HG03521 (cell line): ENCODE measurements at regions not wholly inside any gene's neighbourhood (a gene's known extent, or its start where the extent isn't known, plus 50 kb on each side); places are given as distances from the start of the nearest gene placed in this dataset.

Experiments
- ATAC-seq: cut with Tn5 transposase; IDR thresholded peaks from one replicate; pipeline ENCODE4 v1.9.1; 2021; ENCODE audit warnings: mild to moderate bottlenecking, moderate library complexity; ENCODE audit not compliant: unreplicated experiment

DNA sequence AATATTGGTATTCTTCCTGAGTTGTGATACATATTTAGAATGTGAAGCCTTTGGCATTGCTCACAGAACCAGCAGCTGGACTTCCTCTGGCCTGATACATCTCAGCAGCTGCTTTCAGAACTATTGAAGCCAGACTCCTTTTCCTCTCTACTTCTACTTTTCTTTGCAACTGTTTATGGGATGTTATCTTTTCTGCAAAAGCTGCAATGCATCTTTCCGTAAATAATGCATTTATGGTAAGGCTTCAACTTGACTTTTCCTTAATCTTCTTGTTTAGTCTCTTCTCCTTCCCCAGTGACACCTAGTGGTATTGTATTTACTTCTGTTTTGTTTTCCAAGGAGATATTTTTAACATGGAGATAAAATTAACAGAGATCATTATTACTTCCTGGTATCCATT, 1548.7 kb downstream of the PCDH7 start:
- ATAC-seq, result no peak

DNA sequence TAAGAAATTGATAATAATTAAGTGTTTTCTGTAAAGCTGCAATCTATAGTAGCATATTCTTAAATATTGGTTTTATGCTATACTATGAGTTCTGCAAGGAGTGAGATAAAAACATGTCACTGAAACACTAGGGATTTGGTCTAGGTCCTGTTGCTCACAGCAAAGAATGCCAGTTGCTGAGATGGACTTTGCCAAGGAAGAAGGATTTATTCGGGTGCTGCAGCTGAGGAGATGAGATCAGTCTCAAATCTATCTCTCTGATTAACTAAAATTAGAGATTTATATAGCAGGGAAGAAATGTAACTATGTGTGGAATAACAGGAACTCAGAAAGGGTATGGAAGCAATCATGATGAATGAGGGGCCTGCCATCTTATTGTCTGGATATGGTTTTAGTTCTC, 1569.9 kb downstream of the PCDH7 start:
- ATAC-seq, result no peak

DNA sequence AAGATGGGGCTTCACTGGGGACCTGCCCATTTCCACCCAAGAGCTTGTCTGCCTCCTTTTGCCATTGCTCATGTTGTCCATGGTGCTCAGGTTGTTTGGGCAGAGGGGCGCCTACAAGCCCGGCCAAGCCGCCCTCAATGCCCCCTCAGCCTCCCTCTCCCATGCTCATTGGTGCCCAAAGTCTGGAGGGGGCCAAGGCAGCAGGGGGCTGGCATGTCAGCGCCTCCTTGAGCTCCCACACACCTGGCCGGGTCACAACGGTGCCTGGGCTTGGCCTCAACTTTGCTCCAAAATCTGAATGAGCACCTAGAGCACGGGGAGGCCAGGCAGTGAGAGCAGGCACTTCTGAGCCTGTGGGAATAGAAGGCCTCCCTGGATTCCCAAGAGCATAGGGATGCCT, 1598.8 kb downstream of the PCDH7 start:
- no peak for ATAC-seq

- no peak for ATAC-seq
These were observed 1601.3 kb downstream of the PCDH7 start for GRCh38 chr4:32321421-32321820.

DNA sequence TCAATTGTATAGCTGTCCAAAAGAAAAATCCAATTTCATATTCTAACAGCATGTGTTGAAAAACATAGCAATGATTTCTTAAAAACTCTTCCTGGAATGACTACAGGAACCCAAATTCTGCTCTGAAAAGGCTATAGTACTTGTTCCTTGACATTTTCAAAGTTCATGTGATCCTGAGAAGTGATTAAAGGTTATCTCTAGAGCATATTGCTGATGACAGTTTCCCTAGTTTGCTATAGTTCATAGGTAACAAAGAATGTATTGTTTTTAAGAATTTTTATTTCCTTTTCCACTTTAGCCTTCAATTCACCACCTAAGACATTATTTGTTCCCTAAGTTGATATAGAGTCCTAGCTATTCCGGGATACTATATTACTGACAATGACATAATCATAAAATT, 1614.6 kb downstream of the PCDH7 start:
- ATAC-seq, result no peak

GRCh38 chr4:32337403-32337802, 1617.2 kb downstream of the PCDH7 start:
- no peak for ATAC-seq

DNA sequence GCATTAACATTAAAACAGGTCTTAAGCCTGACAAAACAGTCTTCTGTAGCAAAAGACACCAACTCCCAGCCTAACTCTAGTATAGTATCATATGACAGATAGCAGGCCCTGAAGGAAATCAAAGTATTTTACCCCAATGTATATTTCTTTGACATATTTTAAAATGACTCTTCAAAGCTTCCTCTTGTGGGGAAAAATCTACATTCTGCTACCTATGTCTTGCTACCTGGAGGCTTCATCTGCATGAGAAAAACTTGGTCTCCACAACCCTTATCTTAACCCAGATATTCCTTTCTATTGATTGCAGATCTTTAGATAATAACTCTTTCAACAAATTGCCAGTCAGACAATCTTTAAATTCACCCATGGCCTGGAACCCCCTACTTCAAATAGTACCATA, 1620.4 kb downstream of the PCDH7 start:
- ATAC-seq, result no peak

DNA sequence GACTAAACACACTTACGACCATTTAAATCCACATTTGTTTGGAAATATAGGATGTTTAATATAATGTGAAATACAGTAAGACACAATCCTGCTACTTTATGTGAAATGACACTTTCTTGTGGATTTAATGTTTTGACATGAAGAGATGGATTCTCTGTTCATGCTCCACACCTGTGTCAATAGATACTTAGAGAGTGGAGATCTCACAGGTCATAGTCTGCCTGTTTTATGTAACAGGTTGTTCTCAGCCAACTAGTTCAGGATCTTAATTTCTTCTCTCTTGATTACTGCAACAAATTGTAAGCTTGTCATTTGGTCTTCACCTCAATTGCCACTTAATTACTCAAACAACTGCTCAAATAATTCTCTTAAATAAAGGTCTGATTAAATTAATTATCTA, 1621.2 kb downstream of the PCDH7 start:
- no peak for ATAC-seq

DNA sequence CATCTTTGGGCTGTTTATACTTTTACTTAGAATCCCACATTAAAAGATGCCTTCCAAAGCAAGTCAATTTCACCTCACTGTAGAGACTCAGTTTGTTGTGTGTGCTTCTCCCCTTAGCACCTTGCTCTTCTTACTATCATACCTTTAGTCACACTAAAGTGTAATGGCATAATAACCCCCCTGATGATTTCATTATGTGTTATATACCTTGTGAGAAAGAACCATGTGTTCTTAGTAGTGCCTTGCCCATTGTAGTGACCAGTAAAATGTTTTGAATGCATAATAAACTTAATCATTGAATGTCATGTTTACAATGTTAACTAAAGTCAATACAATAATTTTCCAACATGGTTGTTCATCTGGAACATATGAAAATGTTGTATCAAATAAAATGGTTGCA, 1621.9 kb downstream of the PCDH7 start:
- ATAC-seq, result no peak

GRCh38 chr4:32349026-32349425, 1628.9 kb downstream of the PCDH7 start:
- ATAC-seq, result no peak

GRCh38 chr4:32374206-32374605, 1654.0 kb downstream of the PCDH7 start:
- no peak for ATAC-seq

- no peak for ATAC-seq
These were observed 1673.6 kb downstream of the PCDH7 start for GRCh38 chr4:32393806-32394205.

GRCh38 chr4:32394255-32394654, 1674.1 kb downstream of the PCDH7 start:
- no peak for ATAC-seq

DNA sequence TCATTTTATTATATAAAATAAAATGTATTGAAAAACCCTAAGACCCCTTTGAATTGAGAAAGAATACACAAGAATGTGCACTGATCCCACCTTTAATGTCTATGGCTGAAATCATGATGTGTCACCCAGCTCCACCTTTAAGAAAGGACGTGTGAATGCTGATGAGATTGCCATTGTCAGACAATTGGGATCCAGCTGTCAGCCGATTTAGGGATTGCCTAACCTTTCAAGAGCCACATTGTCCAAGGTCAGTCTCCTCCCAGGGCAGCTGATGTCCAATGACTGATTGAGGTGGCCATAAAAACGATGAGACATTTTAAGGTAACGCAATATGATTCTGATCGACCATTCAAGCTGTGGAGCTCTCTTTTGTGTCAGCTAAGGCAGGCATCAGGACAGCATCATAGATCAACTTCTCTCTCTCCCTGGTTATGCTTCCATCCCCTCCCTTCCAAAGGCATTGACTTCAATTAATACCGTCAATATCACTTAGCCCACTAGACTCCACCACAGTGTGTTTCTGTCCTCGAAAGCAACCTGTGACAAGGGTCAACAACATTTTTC, 1676.4 kb downstream of the PCDH7 start:
- no peak for ATAC-seq

DNA sequence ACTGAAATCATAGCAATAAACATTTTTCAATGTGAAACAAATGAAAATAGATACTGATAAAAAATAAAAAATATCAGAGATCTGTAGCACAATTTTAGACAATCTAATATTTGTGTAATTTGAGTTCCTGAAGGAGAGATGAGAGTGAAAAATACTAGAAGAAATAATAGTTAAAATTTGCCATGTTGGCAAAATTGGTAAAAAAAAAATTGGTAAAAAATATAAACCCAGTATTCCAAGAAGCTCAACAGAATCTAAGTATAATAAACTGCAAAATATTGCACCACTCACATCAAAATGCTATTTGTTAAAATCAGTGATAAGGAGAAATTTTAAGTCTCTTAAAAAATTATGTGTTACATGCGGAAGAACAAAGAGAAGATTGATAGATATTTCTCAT, 1680.7 kb downstream of the PCDH7 start:
- ATAC-seq, result no peak

GRCh38 chr4:32417113-32417704, 1697.0 kb downstream of the PCDH7 start:
- no peak for ATAC-seq

DNA sequence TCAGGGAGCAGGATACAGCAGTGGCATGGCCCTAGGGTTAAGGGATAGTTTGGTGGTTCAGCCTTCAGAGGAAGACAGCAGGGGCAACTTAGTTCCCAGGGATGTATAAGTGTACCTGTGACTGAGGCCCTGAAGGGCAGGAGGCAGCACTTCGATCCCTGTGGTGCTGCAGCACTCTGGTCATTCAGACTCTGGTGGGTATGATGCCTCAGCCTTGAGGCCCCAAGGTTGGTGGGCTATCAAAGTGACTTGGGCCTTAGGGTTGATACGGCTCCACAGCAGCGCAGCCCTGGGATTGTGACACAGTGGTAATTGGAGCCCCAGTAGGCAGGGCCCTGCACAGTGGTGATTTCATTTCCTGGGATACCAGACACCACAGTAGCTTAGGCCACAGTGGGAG, 1703.1 kb downstream of the PCDH7 start:
- no peak for ATAC-seq

- ATAC-seq, result no peak
These were observed 1705.1 kb downstream of the PCDH7 start for GRCh38 chr4:32425243-32425642.

- no peak for ATAC-seq
These were observed 1707.4 kb downstream of the PCDH7 start for GRCh38 chr4:32427566-32427965.

- ATAC-seq, result no peak
These were observed 1709.0 kb downstream of the PCDH7 start for GRCh38 chr4:32429151-32429550.

DNA sequence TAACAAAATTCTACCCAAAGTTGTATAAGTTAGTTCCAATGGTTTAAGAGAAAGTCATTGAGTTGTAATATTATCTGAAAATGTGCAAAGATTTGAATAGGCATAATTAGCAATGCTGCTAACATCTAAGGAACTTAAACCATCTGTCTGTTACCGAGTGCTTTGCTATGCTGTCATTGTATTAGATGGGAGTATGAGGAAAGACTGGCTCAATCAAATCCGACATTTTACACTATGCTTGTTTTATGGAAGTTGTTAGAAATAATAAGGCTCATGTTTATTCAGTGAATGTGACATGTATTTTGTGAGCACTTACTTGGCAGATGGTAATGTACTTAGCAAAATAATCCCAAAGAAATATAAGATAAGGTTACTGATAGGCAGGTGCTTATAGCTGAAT, 1715.1 kb downstream of the PCDH7 start:
- no peak for ATAC-seq

DNA sequence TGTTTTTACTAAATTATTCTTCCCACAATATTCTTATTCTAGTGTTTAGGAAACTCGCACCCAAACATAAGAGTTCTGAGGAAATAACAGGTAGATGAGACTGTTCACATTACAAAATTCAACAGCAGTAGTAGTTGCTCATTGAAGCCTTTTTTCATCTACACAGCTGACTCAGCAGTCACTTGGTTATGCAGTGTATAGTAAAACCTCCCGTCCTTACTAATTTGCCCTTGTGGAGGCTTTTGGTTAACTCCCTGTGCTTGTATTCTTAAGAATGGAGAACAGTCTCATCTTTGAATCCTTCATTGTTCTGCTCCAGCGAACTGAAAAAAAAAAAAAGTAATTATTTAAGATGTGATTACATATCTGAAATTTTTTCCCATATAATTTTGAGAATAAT, 1716.6 kb downstream of the PCDH7 start:
- ATAC-seq, result no peak

DNA sequence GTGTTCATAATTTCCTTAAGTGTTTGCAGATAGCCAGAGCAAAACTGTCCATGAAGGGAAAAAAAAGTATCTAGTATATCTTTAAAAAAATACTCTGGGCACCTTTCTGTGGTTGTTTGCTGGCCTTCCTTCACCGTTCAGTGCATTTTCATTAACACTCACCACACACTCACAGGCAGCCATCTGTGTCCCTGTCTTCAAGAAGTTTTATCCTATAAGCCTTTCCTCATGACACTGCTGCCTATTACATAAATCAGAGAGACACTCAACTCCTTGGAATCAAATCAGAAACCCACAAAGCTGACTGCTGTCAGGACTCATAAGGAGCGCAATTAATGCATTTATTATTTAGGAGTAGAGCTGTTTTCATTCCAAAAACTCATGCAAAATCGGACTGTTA, 1720.2 kb downstream of the PCDH7 start:
- ATAC-seq, result no peak
